Fibroblast of peridontal ligament (primary cell): ENCODE measurements at regions not wholly inside any gene's neighbourhood (a gene's known extent, or its start where the extent isn't known, plus 50 kb on each side); places are given as distances from the start of the nearest gene placed in this dataset.
A peak's percentile ranks its signal among the peaks of the same experiment; 100 is the strongest.

Source experiments
- DNase-seq: peaks from one replicate; pipeline ENCODE4 v3.0.0-alpha.2; 2010; ENCODE audit errors: extremely low read depth

DNA sequence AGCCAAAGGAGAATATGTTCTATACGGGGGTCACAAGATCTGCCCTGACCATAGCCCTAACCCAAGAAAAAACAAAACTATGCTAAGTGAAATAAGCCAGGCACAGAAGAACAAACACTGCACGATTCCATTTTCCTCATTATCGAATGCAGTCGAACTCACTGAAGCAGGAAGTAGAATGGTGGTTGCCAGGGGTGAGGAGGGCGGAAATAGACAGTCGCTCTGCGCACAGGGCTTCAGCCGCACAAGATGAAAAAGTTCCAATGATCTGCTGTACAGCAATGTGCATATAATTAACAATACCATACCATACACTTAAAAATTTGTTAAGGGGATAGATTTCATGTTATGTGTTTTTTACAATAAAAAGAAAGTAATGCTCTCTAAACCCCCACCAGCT is 257.7 kb downstream of the TXNL1 start:
- no peak for DNase-seq

GRCh38 chr18:56379256-56379655 is 259.1 kb downstream of the TXNL1 start:
- DNase-seq: no peak

DNA sequence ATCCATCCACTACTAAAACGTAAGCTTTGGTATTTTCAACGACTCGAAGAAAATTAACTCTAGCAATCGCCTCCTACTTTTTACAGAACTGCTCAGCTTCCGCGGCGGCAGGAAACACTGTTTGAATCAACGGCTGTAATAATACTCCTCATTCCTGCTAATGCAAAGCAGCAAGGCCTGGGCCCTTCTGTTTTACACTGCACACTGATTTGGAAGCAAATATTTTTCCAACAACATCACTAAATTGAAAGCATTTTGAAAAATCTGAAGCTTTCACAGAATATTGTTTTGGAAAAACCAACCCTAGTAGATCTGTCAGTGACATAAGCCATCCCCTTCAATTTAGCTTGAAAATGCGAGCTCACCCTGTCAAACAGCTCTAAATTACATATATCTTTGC is 261.2 kb downstream of the TXNL1 start:
- no peak for DNase-seq

- DNase-seq: peak; percentile 50
Measured at GRCh38 chr18:56374007-56374655, 264.3 kb downstream of the TXNL1 start.

DNA sequence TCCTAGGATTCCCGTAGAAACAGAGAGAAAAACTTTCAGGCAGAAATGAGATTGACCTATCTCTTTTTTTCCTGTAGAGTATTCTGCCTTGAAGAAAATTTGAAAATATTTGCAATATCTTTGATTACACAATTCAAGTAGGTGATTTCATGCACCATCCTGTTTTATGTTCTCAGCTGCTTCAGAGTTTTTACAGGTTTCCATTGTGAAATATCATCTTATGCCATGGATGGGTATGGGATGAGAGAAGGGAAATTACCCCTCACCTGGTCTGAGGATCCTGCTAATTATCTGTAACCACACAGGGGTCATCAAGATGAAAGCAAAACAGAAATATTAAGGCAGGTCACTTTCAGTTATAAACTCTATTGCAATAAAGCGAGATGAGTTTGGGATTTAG is 264.8 kb downstream of the TXNL1 start:
- DNase-seq: no peak

GRCh38 chr18:56368066-56368465 is 270.3 kb downstream of the TXNL1 start:
- no peak for DNase-seq

DNA sequence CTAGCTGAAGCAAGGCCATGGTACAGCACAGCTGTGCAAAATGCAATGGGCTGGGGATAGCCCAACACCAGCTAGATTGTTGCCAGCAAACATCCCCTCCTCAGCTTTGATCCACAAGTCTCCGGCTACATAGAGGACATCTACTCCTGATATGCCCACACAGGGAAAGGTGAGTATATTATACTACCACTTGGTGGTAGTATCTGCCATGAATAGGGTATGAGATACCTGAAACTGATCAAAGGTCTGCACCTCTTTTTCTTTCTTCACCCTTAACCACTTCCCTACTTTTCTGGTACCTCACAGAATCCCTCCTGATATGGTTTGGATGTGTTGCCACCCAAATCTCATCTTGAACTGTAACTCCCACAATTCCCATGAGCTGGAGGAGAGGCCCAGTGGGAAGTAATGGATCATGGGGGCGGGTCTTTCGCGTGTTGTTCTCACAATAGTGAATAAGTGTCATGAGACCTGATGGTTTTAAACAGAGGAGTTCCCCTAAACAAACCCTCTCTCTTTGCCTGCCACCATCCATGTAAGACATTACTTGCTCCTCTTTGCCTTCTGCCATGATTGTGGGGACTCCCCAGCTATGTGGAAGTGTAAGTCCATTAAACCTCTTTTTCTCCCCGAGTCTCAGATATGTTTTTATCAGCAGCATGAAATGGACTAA is 279.6 kb downstream of the TXNL1 start:
- DNase-seq: no peak

- DNase-seq: peak; percentile 41
Measured at GRCh38 chr18:56353663-56354260, 284.6 kb downstream of the TXNL1 start.

DNA sequence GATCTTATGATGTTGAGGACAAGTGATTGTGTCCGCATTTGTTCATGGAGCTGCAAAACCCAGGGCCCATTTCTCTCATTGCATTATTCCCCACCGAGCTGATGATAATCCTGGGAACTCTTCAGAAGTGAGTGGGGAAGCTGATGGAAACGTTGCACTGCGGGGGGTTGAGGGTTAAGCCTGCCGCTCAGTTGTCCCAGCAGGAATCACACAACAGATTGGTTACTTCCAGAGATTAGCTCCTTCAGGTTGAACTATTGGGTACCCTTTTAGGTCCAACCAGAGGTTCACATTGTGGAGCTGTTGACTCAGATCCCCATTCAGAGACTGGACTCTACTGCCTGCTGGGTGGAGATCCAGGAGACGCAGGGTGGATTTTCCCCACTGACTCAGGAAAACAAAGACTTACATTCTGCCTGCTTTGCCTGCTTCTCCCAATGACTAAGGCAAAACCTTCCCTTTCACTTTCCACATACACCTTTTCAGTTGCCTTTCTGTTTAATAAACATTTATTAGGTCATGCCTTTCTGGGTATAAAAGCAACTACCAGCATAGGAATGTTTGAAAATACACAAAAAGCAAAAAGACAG is 286.4 kb downstream of the TXNL1 start:
- no peak for DNase-seq

- no peak for DNase-seq
Measured at GRCh38 chr18:56337507-56337906, 300.9 kb downstream of the TXNL1 start.

- DNase-seq: no peak
Measured at GRCh38 chr18:56333839-56334238, 304.6 kb downstream of the TXNL1 start.

DNA sequence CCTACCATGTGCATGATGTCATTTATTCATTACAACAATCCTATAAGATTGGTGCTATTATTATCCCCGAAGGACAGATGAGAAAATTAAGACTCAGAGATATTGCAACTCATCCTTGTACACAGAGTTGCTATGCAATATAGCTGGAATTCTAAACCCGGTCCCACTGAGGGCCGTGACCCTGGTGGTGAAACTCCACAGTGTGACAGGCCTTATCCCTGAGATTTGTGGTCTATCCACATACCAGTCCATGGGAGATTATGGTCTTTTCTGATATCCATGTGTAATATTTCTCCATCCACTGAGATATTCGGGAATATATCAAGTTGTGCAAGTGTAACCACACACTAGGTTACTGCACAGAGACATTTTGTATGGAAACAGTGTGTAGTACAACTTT is 305.2 kb downstream of the TXNL1 start:
- no peak for DNase-seq

DNA sequence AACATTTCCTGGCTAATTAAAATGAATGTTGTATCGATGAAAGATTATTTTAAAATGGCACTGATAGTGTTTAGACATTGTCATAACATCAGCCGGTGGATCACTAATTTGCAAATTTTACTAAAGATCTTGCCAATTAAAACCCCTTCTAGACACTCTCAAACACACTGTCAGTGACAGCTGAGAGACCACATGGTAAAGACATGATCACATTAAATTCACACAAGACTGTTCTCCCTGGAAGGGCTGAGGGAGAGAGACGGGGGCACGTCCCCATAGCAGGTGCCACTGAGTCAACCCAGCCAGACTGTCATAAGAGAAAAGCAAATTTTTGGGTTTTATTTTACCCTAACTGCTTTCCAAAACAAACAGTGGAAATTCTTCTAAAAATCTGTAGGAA is 306.0 kb downstream of the TXNL1 start:
- DNase-seq: no peak

DNA sequence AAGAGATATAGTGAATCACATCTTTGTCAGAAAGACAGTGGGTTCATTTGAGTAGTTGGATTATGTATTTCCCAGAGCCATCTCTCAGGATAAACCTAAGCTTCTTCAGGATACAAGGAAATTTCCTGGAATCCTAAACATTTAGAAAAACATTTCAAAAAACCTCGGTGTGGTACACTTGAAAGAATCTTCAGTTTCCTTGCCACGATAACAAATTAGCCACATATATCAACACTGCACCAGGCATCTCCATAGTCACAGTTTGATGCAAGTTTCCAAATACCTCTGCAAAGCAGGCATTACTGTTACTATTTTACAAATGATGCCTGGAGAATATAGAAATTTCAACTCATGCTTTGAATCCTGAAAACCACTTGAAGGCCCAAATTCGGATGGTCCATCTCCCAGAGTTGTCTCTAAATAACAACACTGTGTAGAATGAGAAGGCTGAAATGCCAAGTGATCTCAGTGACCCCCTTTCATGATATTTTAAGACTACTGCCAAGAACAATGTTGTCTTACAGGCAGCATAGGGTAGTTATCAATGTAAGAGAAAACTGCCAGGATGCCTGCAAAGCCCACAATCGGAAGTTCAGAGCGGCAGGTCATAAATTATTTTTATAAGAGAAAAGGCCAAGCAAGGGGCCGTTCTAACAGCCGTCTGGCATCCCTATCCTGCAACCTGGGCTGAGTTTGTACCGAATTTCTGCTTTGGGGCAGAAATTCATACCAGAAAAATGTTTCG is 307.9 kb downstream of the TXNL1 start:
- peak; percentile 23 for DNase-seq

- no peak for DNase-seq
Measured at GRCh38 chr18:56329536-56329935, 308.9 kb downstream of the TXNL1 start.

- peak; percentile 90 for DNase-seq
Measured at GRCh38 chr18:56327191-56327885, 311.1 kb downstream of the TXNL1 start.

- DNase-seq: no peak
Measured at GRCh38 chr18:56326336-56327072, 311.9 kb downstream of the TXNL1 start.

DNA sequence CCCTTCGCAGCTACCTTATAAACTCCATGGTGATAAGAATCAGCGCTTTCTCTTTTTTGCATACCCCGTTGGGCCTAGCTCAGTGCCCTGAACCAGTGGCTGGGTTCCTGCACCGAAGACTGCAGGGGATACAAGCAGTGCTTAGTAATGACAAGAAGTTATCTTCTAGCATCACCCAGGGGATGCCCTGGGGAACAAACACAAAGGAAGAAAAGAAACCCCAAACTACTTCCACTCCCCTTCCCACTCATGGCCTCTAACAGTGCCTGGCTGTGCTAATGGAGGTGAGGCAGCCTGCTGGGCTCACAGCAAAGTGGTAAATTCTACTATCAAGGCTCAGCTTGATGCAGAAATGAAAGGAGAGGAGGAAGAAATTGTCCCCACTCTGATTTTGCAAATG is 314.7 kb downstream of the TXNL1 start:
- DNase-seq: no peak

DNA sequence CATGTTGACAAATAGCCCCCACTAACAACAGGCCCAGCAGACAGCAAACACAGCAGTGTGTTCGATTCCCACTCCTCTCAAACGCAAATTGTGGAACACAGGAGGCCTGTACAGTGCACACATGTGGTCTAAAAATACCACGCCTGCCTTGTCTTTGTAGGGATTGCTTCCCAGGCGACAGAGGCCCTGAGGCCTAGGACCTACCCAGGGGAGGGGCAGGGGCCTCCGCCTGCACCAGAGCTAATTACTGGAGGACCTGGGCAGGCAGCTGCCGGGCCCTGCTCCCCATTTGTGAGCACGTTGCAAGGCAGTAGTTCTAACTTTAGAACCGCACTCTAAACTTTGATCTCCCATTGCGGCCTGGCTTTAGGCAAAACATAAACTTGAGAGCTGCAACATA is 316.0 kb downstream of the TXNL1 start:
- DNase-seq: no peak

DNA sequence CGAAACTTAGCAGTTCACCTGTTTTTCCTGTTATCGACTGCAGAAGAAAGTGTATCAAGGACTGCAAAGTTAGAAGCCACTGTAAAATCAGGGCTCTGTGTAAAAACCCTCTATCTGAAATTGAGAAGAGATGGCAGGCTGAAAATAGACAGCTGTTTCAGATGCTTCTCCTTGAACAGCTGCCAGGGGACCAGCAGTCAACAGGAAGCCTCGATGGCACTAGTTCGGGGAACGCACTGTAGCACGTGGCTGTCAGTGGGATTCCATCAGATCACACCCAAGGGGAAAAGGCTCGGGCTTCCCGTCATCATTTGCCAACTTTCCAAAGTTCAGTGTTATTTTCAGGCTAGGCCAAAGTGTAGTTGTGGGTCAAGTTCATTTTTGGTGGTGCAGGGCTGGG is 316.9 kb downstream of the TXNL1 start:
- DNase-seq: no peak

- no peak for DNase-seq
Measured at GRCh38 chr18:56319953-56320352, 318.4 kb downstream of the TXNL1 start.
